ENCODE measurements at regions not wholly inside any gene's neighbourhood (a gene's known extent, or its start where the extent isn't known, plus 50 kb on each side); places are given as distances from the start of the nearest gene placed in this dataset.

GRCh38 chr3:159649951-159650350, 338.7 kb upstream of the IL12A start:
- H2BK12ac ChIP-seq (ENCODE audit: low read length), result no peak overlapping the region
- H2BK5ac ChIP-seq (ENCODE audit: low read length), result no peak overlapping the region
- H4K8ac ChIP-seq (ENCODE audit: low read depth, low read length), result no peak overlapping the region
- H4K91ac ChIP-seq (ENCODE audit: low read depth, low read length, poor library complexity), result no peak overlapping the region
- H3K4me2 ChIP-seq (ENCODE audit: insufficient read depth, low read length, poor library complexity, severe bottlenecking), result no peak overlapping the region
- no peaks in the 10 kb centered on the region for H3K4me1 ChIP-seq (ENCODE audit: control insufficient read depth in 2 of 2, insufficient read depth in 1 of 2, low read depth in 1 of 2, low read length in 2 of 2)
- no peak for DNase-seq (ENCODE audit: low spot score)
- no peak overlapping the region for H3K18ac ChIP-seq (ENCODE audit: low read length)
- no peak overlapping the region for H2BK120ac ChIP-seq (ENCODE audit: low read depth, low read length)
- H3K9me3 ChIP-seq (replicated peaks in 1 of 2; ENCODE audit: control insufficient read depth in 2 of 2, insufficient read depth in 1 of 2, low read depth in 1 of 2, low read length in 2 of 2), result no peaks in the 10 kb centered on the region
- no peak overlapping the region for H3K4ac ChIP-seq (ENCODE audit: low read length)
- H3K14ac ChIP-seq (ENCODE audit: low read length), result no peak overlapping the region
- H3K4me3 ChIP-seq (ENCODE audit: low read length in 2 of 2), result no peak overlapping the region
- H2AFZ ChIP-seq (ENCODE audit: low read length), result no peak overlapping the region
- H3K36me3 ChIP-seq (replicated peaks in 1 of 2; ENCODE audit: control insufficient read depth in 2 of 2, insufficient read depth in 2 of 2, low read length in 2 of 2), result no peaks in the 10 kb centered on the region
- H3K23ac ChIP-seq (ENCODE audit: low read depth, low read length, poor library complexity), result no peak overlapping the region
- H3K27me3 ChIP-seq (ENCODE audit: control insufficient read depth in 3 of 3, insufficient read depth in 3 of 3, low read depth in 1 of 3, low read length in 3 of 3), result no peaks in the 10 kb centered on the region
- H2BK15ac ChIP-seq (ENCODE audit: low read length), result no peak overlapping the region
- no peaks in the 10 kb centered on the region for H3K79me1 ChIP-seq (ENCODE audit: low read depth, low read length)
- H3K27ac ChIP-seq (replicated peaks; ENCODE audit: low read length), result no peak overlapping the region
- H3K9ac ChIP-seq (ENCODE audit: low read depth, low read length, poor library complexity), result no peak overlapping the region
- no peak overlapping the region for H2AK5ac ChIP-seq (ENCODE audit: low read depth, low read length)

GRCh38 chr3:159650726-159651125, 337.9 kb upstream of the IL12A start:
- no peak overlapping the region for H3K4ac ChIP-seq (ENCODE audit: low read length)
- no peaks in the 10 kb centered on the region for H3K36me3 ChIP-seq (replicated peaks in 1 of 2; ENCODE audit: control insufficient read depth in 2 of 2, insufficient read depth in 2 of 2, low read length in 2 of 2)
- H3K4me3 ChIP-seq (ENCODE audit: low read length in 2 of 2), result no peak overlapping the region
- no peaks in the 10 kb centered on the region for H3K4me1 ChIP-seq (ENCODE audit: control insufficient read depth in 2 of 2, insufficient read depth in 1 of 2, low read depth in 1 of 2, low read length in 2 of 2)
- no peak overlapping the region for H3K9ac ChIP-seq (ENCODE audit: low read depth, low read length, poor library complexity)
- H2BK5ac ChIP-seq (ENCODE audit: low read length), result no peak overlapping the region
- no peak overlapping the region for H2BK15ac ChIP-seq (ENCODE audit: low read length)
- H3K79me1 ChIP-seq (ENCODE audit: low read depth, low read length), result no peaks in the 10 kb centered on the region
- no peaks in the 10 kb centered on the region for H3K27me3 ChIP-seq (ENCODE audit: control insufficient read depth in 3 of 3, insufficient read depth in 3 of 3, low read depth in 1 of 3, low read length in 3 of 3)
- no peak overlapping the region for H2BK120ac ChIP-seq (ENCODE audit: low read depth, low read length)
- H3K9me3 ChIP-seq (replicated peaks in 1 of 2; ENCODE audit: control insufficient read depth in 2 of 2, insufficient read depth in 1 of 2, low read depth in 1 of 2, low read length in 2 of 2), result no peaks in the 10 kb centered on the region
- H3K18ac ChIP-seq (ENCODE audit: low read length), result no peak overlapping the region
- no peak overlapping the region for H3K14ac ChIP-seq (ENCODE audit: low read length)
- no peak overlapping the region for H3K23ac ChIP-seq (ENCODE audit: low read depth, low read length, poor library complexity)
- WGBS, 2 donors (ENCODE audit: extremely low coverage in 2 of 2, insufficient read length in 2 of 2, insufficient replicate concordance in 1 of 2), result no CpG with 5 or more reads among the region's 2 CpGs
- H4K8ac ChIP-seq (ENCODE audit: low read depth, low read length), result no peak overlapping the region
- H3K4me2 ChIP-seq (ENCODE audit: insufficient read depth, low read length, poor library complexity, severe bottlenecking), result no peak overlapping the region
- no peak overlapping the region for H2BK12ac ChIP-seq (ENCODE audit: low read length)
- H4K91ac ChIP-seq (ENCODE audit: low read depth, low read length, poor library complexity), result no peak overlapping the region
- H2AFZ ChIP-seq (ENCODE audit: low read length), result no peak overlapping the region
- no peak overlapping the region for H3K27ac ChIP-seq (replicated peaks; ENCODE audit: low read length)
- H2AK5ac ChIP-seq (ENCODE audit: low read depth, low read length), result no peak overlapping the region
- no peak for DNase-seq (ENCODE audit: low spot score)

- H3K79me1 ChIP-seq (ENCODE audit: low read depth, low read length), result no peaks in the 10 kb centered on the region
- no peak overlapping the region for H2BK12ac ChIP-seq (ENCODE audit: low read length)
- H2BK120ac ChIP-seq (ENCODE audit: low read depth, low read length), result no peak overlapping the region
- no peak overlapping the region for H3K23ac ChIP-seq (ENCODE audit: low read depth, low read length, poor library complexity)
- no peak overlapping the region for H3K4me2 ChIP-seq (ENCODE audit: insufficient read depth, low read length, poor library complexity, severe bottlenecking)
- no peak overlapping the region for H2BK5ac ChIP-seq (ENCODE audit: low read length)
- H3K14ac ChIP-seq (ENCODE audit: low read length), result no peak overlapping the region
- no peak overlapping the region for H3K4ac ChIP-seq (ENCODE audit: low read length)
- H3K27ac ChIP-seq (replicated peaks; ENCODE audit: low read length), result no peak overlapping the region
- no peaks in the 10 kb centered on the region for H3K27me3 ChIP-seq (ENCODE audit: control insufficient read depth in 3 of 3, insufficient read depth in 3 of 3, low read depth in 1 of 3, low read length in 3 of 3)
- no peaks in the 10 kb centered on the region for H3K36me3 ChIP-seq (replicated peaks in 1 of 2; ENCODE audit: control insufficient read depth in 2 of 2, insufficient read depth in 2 of 2, low read length in 2 of 2)
- H2AFZ ChIP-seq (ENCODE audit: low read length), result no peak overlapping the region
- no peak overlapping the region for H4K8ac ChIP-seq (ENCODE audit: low read depth, low read length)
- no peaks in the 10 kb centered on the region for H3K4me1 ChIP-seq (ENCODE audit: control insufficient read depth in 2 of 2, insufficient read depth in 1 of 2, low read depth in 1 of 2, low read length in 2 of 2)
- H3K9ac ChIP-seq (ENCODE audit: low read depth, low read length, poor library complexity), result no peak overlapping the region
- no peak overlapping the region for H4K91ac ChIP-seq (ENCODE audit: low read depth, low read length, poor library complexity)
- DNase-seq (ENCODE audit: low spot score), result no peak
- no peak overlapping the region for H2AK5ac ChIP-seq (ENCODE audit: low read depth, low read length)
- H2BK15ac ChIP-seq (ENCODE audit: low read length), result no peak overlapping the region
- WGBS, 2 donors (ENCODE audit: extremely low coverage in 2 of 2, insufficient read length in 2 of 2, insufficient replicate concordance in 1 of 2), result no CpG with 5 or more reads among the region's 2 CpGs
- no peak overlapping the region for H3K4me3 ChIP-seq (ENCODE audit: low read length in 2 of 2)
- no peaks in the 10 kb centered on the region for H3K9me3 ChIP-seq (replicated peaks in 1 of 2; ENCODE audit: control insufficient read depth in 2 of 2, insufficient read depth in 1 of 2, low read depth in 1 of 2, low read length in 2 of 2)
- H3K18ac ChIP-seq (ENCODE audit: low read length), result no peak overlapping the region
Measured at GRCh38 chr3:159652452-159652851, 336.2 kb upstream of the IL12A start.

GRCh38 chr3:159654183-159655134, 334.2 kb upstream of the IL12A start:
- Histone ChIP-seq H3K14ac (ENCODE audit: low read length) (no peak overlapping the region), H3K79me1 (ENCODE audit: low read depth, low read length) (no peaks in the 10 kb centered on the region), H2BK5ac (ENCODE audit: low read length) (no peak overlapping the region), H3K27ac (replicated peaks; ENCODE audit: low read length) (no peak overlapping the region), H2BK120ac (ENCODE audit: low read depth, low read length) (no peak overlapping the region), H2AFZ (ENCODE audit: low read length) (no peak overlapping the region), H3K23ac (ENCODE audit: low read depth, low read length, poor library complexity) (no peak overlapping the region), H3K9ac (ENCODE audit: low read depth, low read length, poor library complexity) (no peak overlapping the region), H3K4me2 (ENCODE audit: insufficient read depth, low read length, poor library complexity, severe bottlenecking) (no peak overlapping the region), H2BK12ac (ENCODE audit: low read length) (no peak overlapping the region), H3K36me3 (replicated peaks in 1 of 2; ENCODE audit: control insufficient read depth in 2 of 2, insufficient read depth in 2 of 2, low read length in 2 of 2) (no peaks in the 10 kb centered on the region), H3K4me3 (ENCODE audit: low read length in 2 of 2) (no peak overlapping the region), H3K18ac (ENCODE audit: low read length) (no peak overlapping the region), H4K8ac (ENCODE audit: low read depth, low read length) (no peak overlapping the region), H3K4me1 (ENCODE audit: control insufficient read depth in 2 of 2, insufficient read depth in 1 of 2, low read depth in 1 of 2, low read length in 2 of 2) (no peaks in the 10 kb centered on the region), H3K4ac (ENCODE audit: low read length) (no peak overlapping the region), H3K9me3 (replicated peaks in 1 of 2; ENCODE audit: control insufficient read depth in 2 of 2, insufficient read depth in 1 of 2, low read depth in 1 of 2, low read length in 2 of 2) (no peaks in the 10 kb centered on the region), H2BK15ac (ENCODE audit: low read length) (no peak overlapping the region), H4K91ac (ENCODE audit: low read depth, low read length, poor library complexity) (no peak overlapping the region), H3K27me3 (ENCODE audit: control insufficient read depth in 3 of 3, insufficient read depth in 3 of 3, low read depth in 1 of 3, low read length in 3 of 3) (no peaks in the 10 kb centered on the region), H2AK5ac (ENCODE audit: low read depth, low read length) (no peak overlapping the region)
- WGBS, 2 donors (ENCODE audit: extremely low coverage in 2 of 2, insufficient read length in 2 of 2, insufficient replicate concordance in 1 of 2), result no CpG with 5 or more reads among the region's 4 CpGs
- no peak for DNase-seq (ENCODE audit: low spot score)

All from neuronal stem cell (in vitro differentiated cells).